ENCODE measurements at regions not wholly inside any gene's neighbourhood (a gene's known extent, or its start where the extent isn't known, plus 50 kb on each side); places are given as distances from the start of the nearest gene placed in this dataset.

GRCh38 chr14:85420707-85421106 lies 109.2 kb upstream of the FLRT2 start:
- no peak for TF ChIP-seq CTCF (IDR thresholded peaks at IDR 0.05)
- TF ChIP-seq POLR2AphosphoS5 (IDR thresholded peaks at IDR 0.05; ENCODE audit: low read depth, low read length), result no peak
- no peak for TF ChIP-seq SIN3A (IDR thresholded peaks at IDR 0.05; ENCODE audit: borderline replicate concordance, insufficient read depth, low read depth, low read length)
- no peak for TF ChIP-seq TCF7L2 (IDR thresholded peaks at IDR 0.05; ENCODE audit: low read depth, low read length)
- no peak for TF ChIP-seq REST (IDR thresholded peaks at IDR 0.05; ENCODE audit: insufficient read depth in 1 of 2, low read depth in 2 of 2, low read length in 1 of 2)
